NCI-H1694 treated with DMSO at 0.1 percent for 48 hours (cell line): ENCODE measurements at regions not wholly inside any gene's neighbourhood (a gene's known extent, or its start where the extent isn't known, plus 50 kb on each side); places are given as distances from the start of the nearest gene placed in this dataset.
A peak's percentile ranks its signal among the peaks of the same experiment; 100 is the strongest.
"Not testable (repeated sequence)": the region's sequence is repeated elsewhere in the genome, so short reads cannot be mapped to it uniquely, and the experiment has no call there.

Experiments used
- DNase-seq: peaks from one replicate; lab custom pipeline; 2025; lab: John Stamatoyannopoulos, UW

DNA sequence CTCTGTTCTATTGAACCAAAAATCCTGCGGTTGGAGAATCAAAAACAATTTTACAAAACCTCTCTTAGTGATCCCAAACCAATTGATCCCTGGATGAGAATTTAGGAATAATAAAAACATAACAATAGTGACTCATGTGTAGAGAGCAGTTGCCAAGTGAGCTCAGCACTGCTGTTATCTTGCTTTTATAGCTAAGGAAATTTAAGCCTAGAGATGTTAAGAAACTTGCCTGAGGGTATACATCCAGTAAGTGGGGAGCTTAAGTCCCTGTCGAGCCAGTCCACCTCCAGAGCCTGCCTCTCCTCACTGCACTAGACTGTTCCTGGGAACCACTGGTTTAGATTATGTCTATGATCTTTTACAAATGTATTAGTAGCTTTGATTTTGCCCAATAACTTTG is 358.4 kb upstream of the LMCD1 start:
- no peak for DNase-seq

DNA sequence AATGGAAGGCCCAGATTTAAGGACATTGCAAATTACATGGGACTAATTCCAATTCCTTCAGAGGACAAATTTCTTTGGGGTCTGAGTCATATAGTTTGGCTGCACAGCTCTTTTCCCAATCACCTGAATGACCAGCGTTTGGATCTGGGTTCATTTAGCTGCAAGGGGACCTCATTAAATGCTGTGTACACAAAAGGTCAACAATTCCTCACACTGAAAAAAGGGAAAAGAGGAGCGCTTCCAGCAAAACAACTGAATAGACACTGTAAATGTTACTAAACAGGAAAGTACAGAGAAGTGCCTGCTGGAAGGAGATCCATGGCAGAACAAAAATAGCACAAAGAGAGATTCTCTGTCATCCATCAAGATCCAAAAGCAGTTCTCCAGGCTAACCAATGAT is 356.0 kb upstream of the LMCD1 start:
- no peak for DNase-seq

DNA sequence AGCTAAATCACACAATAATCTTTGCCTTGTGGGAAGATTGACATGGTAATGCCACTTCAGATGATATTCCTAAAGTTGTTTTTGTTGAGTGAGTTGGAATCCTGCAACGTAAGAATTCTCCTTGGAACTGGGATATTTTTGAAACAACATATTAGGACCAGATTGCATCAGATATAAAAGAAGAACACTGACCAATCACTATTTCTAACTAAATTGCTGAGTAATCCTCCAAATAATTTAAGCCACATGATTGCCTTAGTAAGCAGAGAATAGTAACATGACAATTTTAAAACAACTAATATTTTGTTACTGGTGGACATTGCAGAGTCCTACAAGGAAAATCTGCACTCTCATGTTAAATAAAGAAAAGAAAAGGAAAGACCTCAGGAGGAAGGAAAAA is 353.9 kb upstream of the LMCD1 start:
- no peak for DNase-seq

DNA sequence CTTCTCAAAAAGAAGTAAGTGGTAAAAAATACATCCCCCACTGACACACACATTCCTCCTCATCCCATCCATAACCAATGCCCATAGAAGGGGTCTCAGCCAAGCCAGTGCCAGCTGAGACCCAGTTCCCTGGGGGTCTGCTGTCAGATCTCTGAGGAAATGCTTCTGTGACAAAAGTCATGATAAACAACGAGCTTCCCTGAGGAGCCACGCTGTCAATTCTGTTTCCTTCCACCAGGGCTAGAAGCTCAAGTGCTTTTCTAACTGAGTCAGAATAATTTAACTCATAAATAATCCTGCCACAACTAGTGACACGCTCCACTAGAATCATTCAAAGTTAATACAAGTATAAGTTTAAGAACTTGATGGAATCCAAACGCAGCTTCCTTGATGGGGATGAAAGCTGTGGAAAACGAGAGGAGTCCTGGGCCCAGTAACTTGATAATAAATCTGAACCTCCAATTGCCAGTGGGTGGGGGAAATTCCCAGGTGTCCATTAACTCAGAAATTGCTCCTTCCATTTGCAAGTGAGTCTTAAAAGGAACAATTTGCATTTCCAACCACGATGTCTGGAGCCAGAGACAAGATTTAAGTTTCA is 348.7 kb upstream of the LMCD1 start:
- no peak for DNase-seq

- DNase-seq = no peak
Measured at GRCh38 chr3:8153800-8154199, 347.8 kb upstream of the LMCD1 start.

DNA sequence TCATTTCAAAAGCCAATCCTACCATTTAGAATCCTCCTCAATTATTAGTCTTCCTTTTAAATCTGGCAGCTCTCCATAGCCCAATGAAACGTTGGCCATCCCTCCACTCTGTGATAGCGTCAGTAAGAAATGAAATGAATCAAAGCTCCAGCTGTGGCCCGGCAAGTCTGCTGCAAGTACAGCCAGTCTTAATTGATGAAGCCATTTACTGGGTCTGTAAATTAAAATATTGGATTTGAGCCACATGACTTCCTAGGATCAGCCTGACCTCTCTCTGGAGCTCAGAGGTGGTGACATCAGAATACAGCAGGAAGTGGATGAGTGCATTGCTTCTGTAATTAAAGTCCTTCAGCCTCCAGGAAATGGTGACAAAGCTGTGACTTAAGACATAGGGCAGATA is 347.0 kb upstream of the LMCD1 start:
- no peak for DNase-seq

DNA sequence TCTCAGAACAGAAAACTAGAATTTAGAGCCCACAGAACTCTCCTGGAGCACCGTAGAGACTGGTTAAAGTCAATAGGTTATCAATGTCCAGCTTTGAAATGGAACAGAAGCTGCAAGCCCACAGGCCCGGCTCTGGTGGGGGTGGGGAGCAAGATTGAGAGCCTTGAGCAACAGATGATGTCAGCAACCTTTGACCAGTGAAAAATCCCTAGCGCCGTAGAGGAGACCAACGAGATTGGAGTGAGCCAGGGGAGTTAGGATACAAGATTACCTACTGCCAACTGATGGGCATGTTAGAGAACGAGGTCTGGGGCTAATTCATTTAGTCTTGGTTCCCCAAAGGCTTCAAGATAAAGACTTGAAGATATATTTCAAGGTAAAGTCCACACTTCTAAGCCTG is 345.5 kb upstream of the LMCD1 start:
- no peak for DNase-seq

DNA sequence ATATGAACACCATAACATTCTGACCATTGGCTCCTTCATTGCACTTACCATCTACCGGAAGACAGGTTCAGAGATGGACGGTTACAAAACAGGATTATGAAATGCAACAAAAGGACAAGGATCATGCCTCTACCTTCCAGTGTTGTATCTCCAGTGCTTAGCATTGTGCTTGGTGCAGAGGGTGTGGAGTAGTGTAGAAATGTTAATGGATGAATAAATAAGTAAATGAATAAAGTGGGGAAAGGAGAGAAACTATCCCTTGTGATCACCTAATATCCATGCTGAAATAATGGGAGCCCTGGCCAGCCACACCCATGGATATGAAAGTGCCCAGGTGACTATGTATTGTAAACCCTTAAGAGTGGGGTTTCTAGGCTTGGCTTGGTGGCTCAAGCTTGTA is 344.8 kb upstream of the LMCD1 start:
- no peak for DNase-seq

GRCh38 chr3:8157640-8158039 is 344.0 kb upstream of the LMCD1 start:
- DNase-seq = no peak

DNA sequence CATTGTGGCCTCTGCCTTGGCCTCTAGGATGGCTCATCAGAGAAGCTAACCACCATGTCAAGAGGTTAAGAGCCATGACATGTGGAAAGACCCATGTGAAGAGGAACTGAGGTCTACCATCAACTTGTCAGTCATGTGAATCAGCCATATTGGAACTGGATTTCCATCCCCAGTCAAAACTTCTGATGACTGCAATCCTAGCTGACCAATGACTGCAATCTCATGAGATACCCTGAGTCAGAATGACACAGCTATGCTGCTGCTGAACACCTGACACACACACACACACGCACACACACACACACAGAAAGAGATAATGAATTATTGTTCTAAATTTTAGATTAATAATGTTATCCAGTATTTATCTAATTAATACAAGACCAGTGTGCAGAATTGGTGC is 337.5 kb upstream of the LMCD1 start:
- DNase-seq = no peak

GRCh38 chr3:8166014-8166413 is 335.6 kb upstream of the LMCD1 start:
- no peak for DNase-seq

DNA sequence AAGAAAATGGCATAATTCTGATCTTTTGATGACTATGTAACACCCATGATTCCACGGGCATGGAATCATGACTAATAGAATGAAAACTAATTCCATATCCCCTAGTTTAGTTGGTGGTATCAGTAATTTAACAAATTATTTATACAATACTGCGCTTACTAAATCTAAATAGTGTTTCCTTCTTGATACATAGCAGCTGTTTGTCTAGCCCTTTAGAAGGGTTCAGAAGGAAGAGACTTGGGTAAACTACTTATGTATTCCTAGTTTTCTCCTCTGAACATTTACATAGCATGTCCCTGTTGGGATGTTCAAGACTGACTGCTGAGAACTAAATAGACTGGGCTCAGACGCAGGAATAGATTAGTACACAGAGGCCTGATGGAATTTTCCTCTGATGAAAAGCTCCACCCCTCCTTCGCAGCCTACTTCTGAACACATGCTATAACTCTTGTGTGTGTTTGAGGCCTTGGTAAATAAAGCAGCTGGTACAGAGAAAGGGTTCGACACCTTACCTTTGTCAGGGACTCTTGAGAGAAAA is 330.6 kb upstream of the LMCD1 start:
- DNase-seq = no peak

DNA sequence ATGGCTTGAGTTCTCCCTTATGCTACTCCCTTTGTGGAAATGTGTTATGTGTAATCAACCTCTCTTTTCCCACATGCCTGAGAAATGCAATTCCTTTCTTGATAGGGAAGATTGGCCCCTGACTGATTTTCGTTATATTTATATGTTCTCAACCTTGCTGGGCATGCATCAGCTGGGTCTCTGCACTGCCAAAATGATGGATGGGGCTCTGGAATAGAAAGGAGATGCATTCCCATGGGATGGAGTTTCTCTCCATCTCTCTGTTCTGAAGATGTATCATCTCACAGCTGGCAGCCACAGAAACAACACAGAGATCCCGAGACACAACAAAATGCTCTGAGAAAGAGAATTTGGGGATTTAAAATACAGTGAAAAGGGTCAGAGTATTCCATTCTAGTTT is 327.7 kb upstream of the LMCD1 start:
- no peak for DNase-seq

DNA sequence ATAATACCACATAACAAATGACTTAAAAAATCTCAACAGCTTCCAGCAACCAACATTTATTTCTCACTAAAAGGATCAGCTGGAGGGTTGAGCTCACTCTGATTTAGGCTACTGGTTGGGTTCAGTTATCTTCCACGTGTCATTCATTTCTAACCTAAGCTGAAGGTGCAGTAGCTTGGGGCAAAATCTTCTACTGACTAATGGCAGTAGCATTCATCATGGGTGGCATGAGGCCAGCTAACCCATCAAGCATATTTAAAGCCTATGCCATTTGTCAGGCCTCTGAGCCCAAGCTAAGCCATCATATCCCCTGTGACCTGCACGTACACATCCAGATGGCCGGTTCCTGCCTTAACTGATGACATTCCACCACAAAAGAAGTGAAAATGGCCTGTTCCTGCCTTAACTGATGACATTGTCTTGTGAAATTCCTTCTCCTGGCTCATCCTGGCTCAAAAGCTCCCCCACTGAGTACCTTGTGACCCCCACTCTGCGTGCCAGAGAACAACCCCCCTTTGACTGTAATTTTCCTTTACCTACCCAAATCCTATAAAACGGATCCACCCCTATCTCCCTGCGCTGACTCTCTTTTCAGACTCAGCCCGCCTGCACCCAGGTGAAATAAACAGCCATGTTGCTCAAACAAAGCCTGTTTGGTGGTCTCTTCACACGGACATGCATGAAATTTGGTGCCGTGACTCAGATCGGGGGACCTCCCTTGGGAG is 324.7 kb upstream of the LMCD1 start:
- DNase-seq = not testable (repeated sequence)

GRCh38 chr3:8178516-8178915 is 323.1 kb upstream of the LMCD1 start:
- not testable (repeated sequence) for DNase-seq

DNA sequence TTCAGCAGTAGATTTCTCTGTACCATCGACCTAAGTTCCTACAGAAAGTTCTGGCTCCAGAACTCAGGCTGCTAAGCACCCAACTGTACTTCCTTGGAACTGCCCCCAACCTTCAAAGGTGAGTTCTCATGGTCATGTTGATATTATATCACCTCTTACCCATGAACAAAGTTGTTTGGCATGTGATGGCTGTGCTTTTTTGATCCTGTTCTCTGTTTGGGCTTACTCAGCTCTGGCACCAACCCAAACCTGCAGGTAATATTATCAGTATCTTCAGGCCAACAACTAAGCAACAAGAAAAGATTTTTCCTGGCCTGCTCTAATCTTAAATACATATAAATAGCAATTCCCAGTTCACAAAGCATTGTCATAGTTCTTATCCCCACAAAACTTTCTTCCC is 318.7 kb upstream of the LMCD1 start:
- DNase-seq = no peak

- DNase-seq = no peak
Measured at GRCh38 chr3:8183627-8184026, 318.0 kb upstream of the LMCD1 start.

DNA sequence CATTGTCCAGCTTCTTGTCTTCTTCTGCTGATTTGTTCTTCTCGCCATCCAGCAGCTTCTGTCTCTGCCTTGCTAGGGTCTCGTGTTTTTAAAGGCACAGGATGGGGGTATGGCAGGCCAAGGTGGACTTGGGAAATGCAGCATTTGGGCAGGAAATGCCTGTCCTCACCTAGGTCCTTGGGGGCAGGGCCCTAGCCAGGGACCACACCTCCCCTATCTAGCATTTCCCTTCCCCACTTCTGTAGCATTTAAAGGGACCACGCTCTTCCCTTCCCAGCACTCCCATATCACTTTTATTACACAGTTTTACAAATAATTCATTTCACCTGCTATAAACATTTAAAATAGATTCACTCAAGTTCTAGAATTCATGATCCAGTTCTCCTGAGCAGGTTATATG is 315.4 kb upstream of the LMCD1 start:
- no peak for DNase-seq

DNA sequence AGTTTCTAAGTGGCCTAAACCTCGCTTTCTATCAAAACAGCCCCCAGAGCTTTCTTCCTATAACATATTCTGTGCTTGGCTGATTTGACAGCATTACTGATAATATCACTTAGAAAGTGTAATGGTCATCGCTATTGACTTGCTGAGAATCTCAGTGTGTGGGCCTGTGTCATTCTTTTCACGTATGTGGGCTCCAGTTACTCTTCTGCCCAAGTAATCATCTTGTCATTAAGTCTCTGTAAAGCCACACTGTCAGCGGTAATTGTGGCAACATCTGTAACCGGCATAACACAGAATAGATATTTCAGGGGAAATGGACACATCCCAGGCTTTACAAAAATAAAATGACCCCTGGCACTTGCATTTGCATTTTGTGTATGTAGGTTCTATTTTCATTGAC is 313.6 kb upstream of the LMCD1 start:
- no peak for DNase-seq

DNA sequence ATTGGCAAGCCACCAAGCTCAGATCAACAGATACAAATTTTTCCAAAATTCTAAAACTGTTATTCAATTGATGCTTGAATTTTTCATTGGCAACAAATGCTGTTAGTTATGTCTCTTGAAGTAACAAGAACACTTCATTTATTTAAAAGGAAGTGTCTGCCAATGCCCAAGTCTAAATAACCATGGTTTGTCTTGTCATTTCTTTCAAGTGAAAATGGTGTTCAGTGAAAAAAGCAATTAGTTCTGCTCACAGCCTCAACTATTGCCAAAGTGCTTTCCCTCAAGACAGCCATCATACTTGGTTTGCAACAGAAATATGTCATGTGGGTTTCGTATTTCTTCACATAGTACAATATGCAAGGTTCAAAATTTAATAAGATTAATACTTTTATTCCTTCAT is 312.6 kb upstream of the LMCD1 start:
- DNase-seq = no peak

DNA sequence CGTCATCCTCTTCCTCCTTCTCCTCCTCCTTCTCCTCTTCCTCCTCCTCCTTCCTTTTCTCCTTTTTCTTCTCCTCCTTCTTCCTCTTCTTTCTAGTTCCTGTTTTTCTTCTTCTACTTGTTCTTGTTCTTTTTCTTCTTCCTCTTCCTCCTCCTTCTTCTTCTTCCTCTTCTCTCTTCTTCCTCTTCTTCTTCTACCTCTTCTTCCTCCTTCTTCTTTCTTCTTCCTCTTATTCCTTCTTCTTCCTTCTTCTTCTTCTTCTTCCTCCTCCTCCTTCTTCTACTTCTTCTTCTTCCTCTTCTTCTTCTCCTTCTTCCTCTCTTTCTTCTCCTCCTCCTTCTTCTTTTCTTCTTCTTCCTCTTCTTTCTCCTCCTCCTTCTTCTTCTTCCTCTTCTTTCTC is 310.2 kb upstream of the LMCD1 start:
- no peak for DNase-seq

DNA sequence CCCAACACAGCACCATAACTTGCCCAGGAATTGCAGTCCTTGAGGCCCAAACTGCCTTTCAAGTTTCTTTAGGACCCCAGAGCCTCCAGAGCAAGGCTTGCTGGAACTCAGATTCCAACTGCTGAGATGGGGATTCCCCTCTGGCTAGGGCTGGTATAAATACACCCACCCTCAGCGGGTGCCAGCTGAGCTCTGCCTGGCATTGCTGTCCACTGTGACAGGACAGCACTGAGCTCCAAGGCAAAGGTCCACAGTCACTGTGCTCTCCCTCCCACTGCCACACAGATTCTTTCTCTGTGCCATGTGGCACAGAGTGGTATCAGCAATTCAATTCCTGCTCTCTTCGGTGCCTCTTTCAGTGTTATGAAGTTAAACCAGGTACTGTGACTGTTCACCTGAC is 304.2 kb upstream of the LMCD1 start:
- no peak for DNase-seq

- DNase-seq = no peak
Measured at GRCh38 chr3:8198605-8199004, 303.0 kb upstream of the LMCD1 start.

GRCh38 chr3:8200996-8201395 is 300.6 kb upstream of the LMCD1 start:
- peak; percentile 0 for DNase-seq
